Neural crest cell (in vitro differentiated cells): ENCODE measurements at regions not wholly inside any gene's neighbourhood (a gene's known extent, or its start where the extent isn't known, plus 50 kb on each side); places are given as distances from the start of the nearest gene placed in this dataset.

ENCODE experiments used
- DNase-seq: peaks from one replicate; pipeline ENCODE4 v3.0.0; 2021; ENCODE audit warnings: low read depth, mixed read lengths, low spot score
- H3K27ac Mint-ChIP-seq: one replicate; pipeline ENCODE4 v1.8.0; 2021; ENCODE audit warnings: mild to moderate bottlenecking, mixed read lengths; ENCODE audit not compliant: unreplicated experiment
- H3K27me3 Mint-ChIP-seq: 2 replicates; pipeline ENCODE4 v1.8.0; 2021; ENCODE audit warnings: low read depth, mild to moderate bottlenecking, mixed read lengths
- H3K36me3 Mint-ChIP-seq: 2 replicates; pipeline ENCODE4 v1.8.0; 2021; ENCODE audit warnings: low read depth, mild to moderate bottlenecking, mixed read lengths
- H3K4me1 Mint-ChIP-seq: 2 replicates; pipeline ENCODE4 v1.8.0; 2021; ENCODE audit warnings: mixed read lengths
- H3K4me3 Mint-ChIP-seq: one replicate; pipeline ENCODE4 v1.8.0; 2021; ENCODE audit warnings: mild to moderate bottlenecking, mixed read lengths
- H3K9me3 Mint-ChIP-seq: 2 replicates; pipeline ENCODE4 v1.8.0; 2021; ENCODE audit warnings: mixed read lengths
- CTCF ChIP-seq: fragments of 200-600 bp; sonication (generic); conservative IDR thresholded peaks from 2 replicates; pipeline ENCODE4 v1.5.0; 2021; ENCODE audit warnings: antibody characterized with exemption, mild to moderate bottlenecking

DNA sequence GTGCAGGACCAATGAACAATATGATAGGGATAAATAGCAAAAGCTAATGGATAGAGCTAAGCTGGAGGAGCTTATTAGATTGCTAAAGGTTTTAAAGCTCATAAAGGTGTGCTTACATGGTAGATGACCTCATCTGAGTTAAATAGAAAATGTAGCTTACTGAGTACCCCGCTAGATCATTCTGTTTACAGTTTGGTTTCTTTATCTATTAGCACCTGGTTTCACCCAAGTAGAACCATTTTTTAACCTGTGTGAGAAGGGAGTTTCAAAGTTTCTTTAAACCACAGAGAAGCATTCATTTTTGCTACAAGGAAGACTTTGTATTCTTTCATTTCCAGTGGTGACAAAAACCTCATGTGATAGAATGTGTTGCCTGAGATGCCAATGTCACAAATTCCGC, 1778.0 kb downstream of the LRRC4C start:
- Mint-ChIP-seq H3K4me1 (no peaks in the 10 kb centered on the region), H3K27me3 (no peaks in the 10 kb centered on the region), H3K9me3 (peaks cover 4% of the 10 kb centered on the region), H3K27ac (no peak overlapping the region), H3K4me3 (no peak overlapping the region), H3K36me3 (peaks cover 5% of the 10 kb centered on the region)
- no peak for DNase-seq
- TF ChIP-seq CTCF, result no peak

DNA sequence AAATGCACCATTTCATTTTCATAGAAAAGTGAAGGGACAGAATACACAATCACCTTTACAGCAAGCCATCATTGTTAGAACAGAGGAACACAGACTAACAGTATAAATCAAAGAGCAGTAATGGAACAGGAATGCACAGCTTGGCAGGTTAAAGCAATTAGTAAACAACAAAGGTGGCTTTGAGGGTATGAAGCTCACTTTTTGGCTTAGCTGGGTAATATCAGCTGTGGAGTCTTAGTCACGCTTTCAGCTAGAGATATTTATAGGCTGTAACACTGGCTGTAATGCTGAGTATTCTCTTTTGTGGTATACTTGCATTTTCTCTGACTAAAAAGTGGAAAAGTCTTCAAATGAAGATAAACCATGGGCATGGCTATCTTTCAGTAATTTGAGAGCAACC, 1780.5 kb downstream of the LRRC4C start:
- H3K36me3 Mint-ChIP-seq, result peaks cover 5% of the 10 kb centered on the region
- H3K9me3 Mint-ChIP-seq, result peaks cover 4% of the 10 kb centered on the region
- H3K27me3 Mint-ChIP-seq, result no peaks in the 10 kb centered on the region
- no peak for TF ChIP-seq CTCF
- H3K27ac Mint-ChIP-seq, result no peak overlapping the region
- H3K4me3 Mint-ChIP-seq, result no peak overlapping the region
- peaks cover 4% of the 10 kb centered on the region for H3K4me1 Mint-ChIP-seq
- no peak for DNase-seq

- Mint-ChIP-seq H3K27me3 (no peaks in the 10 kb centered on the region), H3K4me3 (no peak overlapping the region), H3K27ac (no peak overlapping the region), H3K36me3 (peaks cover 4% of the 10 kb centered on the region), H3K4me1 (peaks cover 4% of the 10 kb centered on the region), H3K9me3 (peaks cover 3% of the 10 kb centered on the region)
- no peak for TF ChIP-seq CTCF
- no peak for DNase-seq
Observed at GRCh38 chr11:39675171-39675570, 1784.3 kb downstream of the LRRC4C start.

DNA sequence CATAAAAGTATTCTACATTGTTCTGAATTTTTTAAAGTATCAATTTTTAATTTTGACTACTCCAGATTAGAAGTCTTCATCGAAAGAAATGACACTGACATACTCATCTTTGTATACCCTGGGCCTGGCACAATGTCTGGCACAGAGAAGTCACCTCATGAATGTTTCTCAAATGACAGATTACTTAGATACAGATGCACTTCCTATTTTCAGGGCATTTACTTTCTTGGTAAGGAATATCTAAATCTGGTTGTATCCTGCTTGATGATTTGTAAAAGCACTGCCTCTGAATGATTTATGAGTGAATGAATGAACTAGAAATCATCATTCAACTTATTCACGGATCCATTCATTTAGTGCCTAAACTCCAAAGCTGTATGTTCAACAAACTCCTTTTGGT, 1784.7 kb downstream of the LRRC4C start:
- no peak overlapping the region for H3K27ac Mint-ChIP-seq
- peaks cover 4% of the 10 kb centered on the region for H3K4me1 Mint-ChIP-seq
- TF ChIP-seq CTCF, result no peak
- no peaks in the 10 kb centered on the region for H3K9me3 Mint-ChIP-seq
- no peak overlapping the region for H3K4me3 Mint-ChIP-seq
- no peaks in the 10 kb centered on the region for H3K36me3 Mint-ChIP-seq
- DNase-seq, result no peak
- H3K27me3 Mint-ChIP-seq, result no peaks in the 10 kb centered on the region

GRCh38 chr11:39674024-39674423, 1785.4 kb downstream of the LRRC4C start:
- Mint-ChIP-seq H3K27ac (no peak overlapping the region), H3K9me3 (no peaks in the 10 kb centered on the region), H3K27me3 (no peaks in the 10 kb centered on the region)

More at GRCh38 chr11:39674024-39674423, 1785.4 kb downstream of the LRRC4C start:
- Mint-ChIP-seq H3K36me3 (no peaks in the 10 kb centered on the region), H3K4me1 (peaks cover 4% of the 10 kb centered on the region), H3K4me3 (no peak overlapping the region)
- no peak for TF ChIP-seq CTCF
- no peak for DNase-seq
